SK-N-MC (cell line): ENCODE measurements at regions not wholly inside any gene's neighbourhood (a gene's known extent, or its start where the extent isn't known, plus 50 kb on each side); places are given as distances from the start of the nearest gene placed in this dataset.

Experiments used
- EZH2 ChIP-seq: fragments of 200-600 bp; sonication (generic); IDR thresholded peaks from one replicate; pipeline ENCODE4 v1.6.1; 2017; ENCODE audit warnings: antibody characterized with exemption
- FOXP2 ChIP-seq: optimal IDR thresholded peaks from 2 replicates; pipeline ENCODE3; 2011; ENCODE audit warnings: mild to moderate bottlenecking, moderate library complexity; ENCODE audit not compliant: insufficient read depth; ENCODE audit errors: extremely low read length, control extremely low read depth
- POLR2AphosphoS5 ChIP-seq: IDR thresholded peaks from 2 replicates; pipeline ENCODE4 v1.6.1; 2012; ENCODE audit warnings: mild to moderate bottlenecking, low read depth, low read length, borderline replicate concordance

- TF ChIP-seq EZH2 (no peak), POLR2AphosphoS5 (no peak), FOXP2 (no peak)
Measured at GRCh38 chr1:69413129-69413528, 154.6 kb upstream of the LRRC7 start.
